Sigmoid colon (tissue), 6 donors: ENCODE measurements at regions not wholly inside any gene's neighbourhood (a gene's known extent, or its start where the extent isn't known, plus 50 kb on each side); places are given as distances from the start of the nearest gene placed in this dataset.

Source experiments
- DNase-seq: peaks from one replicate; pipeline ENCODE4 v3.0.0-alpha.2; 2019
- H3K27ac ChIP-seq, 4 donors: fragments of 200-600 bp; sonication (generic); one replicate each; pipeline ENCODE4 v1.5.1; 2016 to 2019; ENCODE audit warnings: mild to moderate bottlenecking in 1 of 4
- H3K27me3 ChIP-seq, 3 donors: fragments of 200-600 bp; sonication (generic); one replicate each; pipeline ENCODE4 v1.5.1; 2019; ENCODE audit warnings: mild to moderate bottlenecking in 1 of 3
- H3K36me3 ChIP-seq, 4 donors: fragments of 200-600 bp; sonication (generic); one replicate each; pipeline ENCODE4 v1.5.1; 2016 to 2019
- H3K4me1 ChIP-seq, 4 donors: fragments of 200-600 bp; sonication (generic); one replicate each; pipeline ENCODE4 v1.5.1; 2017 to 2019
- H3K4me3 ChIP-seq, 4 donors: fragments of 200-600 bp; sonication (generic); one replicate each; pipeline ENCODE4 v1.5.1; 2017 to 2019; ENCODE audit warnings: mild to moderate bottlenecking in 2 of 4, moderate library complexity in 1 of 4
- H3K9me3 ChIP-seq, 4 donors: fragments of 200-600 bp in 3 of 4; sonication (generic) in 3 of 4; one replicate each; pipeline versions ENCODE4 v1.5.1 to v1.6.1; 2013 to 2019
- CTCF ChIP-seq, 4 experiments: fragments of 450-650 bp in 3 of 4; fragments of 200-600 bp in 1 of 4; IDR thresholded peaks; one replicate each; pipeline ENCODE4 v1.5.1; 2016 to 2019; ENCODE audit warnings: antibody characterized with exemption in 4 of 4, mild to moderate bottlenecking in 3 of 4, moderate library complexity in 2 of 4
- EP300 ChIP-seq, 4 donors: sonication (generic); formaldehyde crosslinking; IDR thresholded peaks; one replicate each; pipeline ENCODE4 v1.6.1; 2017; ENCODE audit warnings: antibody characterized with exemption in 4 of 4
- POLR2A ChIP-seq, 2 donors: fragments of 450-650 bp; IDR thresholded peaks; one replicate each; pipeline ENCODE4 v1.6.1; 2016; ENCODE audit warnings: antibody characterized with exemption in 2 of 2, mild to moderate bottlenecking in 2 of 2, moderate library complexity in 2 of 2
- POLR2AphosphoS5 ChIP-seq, 4 donors: sonication (generic); formaldehyde crosslinking; IDR thresholded peaks; one replicate each; pipeline ENCODE4 v1.6.1; 2017; ENCODE audit warnings: antibody characterized with exemption in 4 of 4
- WGBS, 2 donors: extraction: QIAGEN DNeasy Blood & Tissue Kit; methylation state at CpG; one replicate each; pipeline ENCODE4 v1.1.7; 2013; 5-methylcytosine and 5-hydroxymethylcytosine counted together
- intact Hi-C: fragments of 100-400 bp; cut with DNase I; formaldehyde crosslinking; loops from one replicate; pipeline ENCODE4 v1.15.1; 2023
- donor health status: healthy with polysubstance abuse.
- donor health status: healthy.

GRCh38 chr2:163863073-163863472 lies 127.3 kb upstream of the FIGN start:
- Histone ChIP-seq H3K9me3 (peaks cover 0 to 2% (median 0%) of the 10 kb centered on the region in 4 donors), H3K4me1 (no peaks in the 10 kb centered on the region), H3K36me3 (no peaks in the 10 kb centered on the region), H3K4me3 (no peak overlapping the region), H3K27ac (no peak overlapping the region), H3K27me3 (no peaks in the 10 kb centered on the region)
- DNase-seq, result no peak
- no peak for TF ChIP-seq CTCF (IDR thresholded peaks at IDR 0.05)
- TF ChIP-seq POLR2AphosphoS5 (IDR thresholded peaks at IDR 0.05), result no peak
- no peak for TF ChIP-seq POLR2A (IDR thresholded peaks at IDR 0.05)
- intact Hi-C loops, result no loop called here
- WGBS, 2 donors, result 76 to 87% methylated on average over 3 of the region's 3 CpGs

- intact Hi-C loops, result no loop called here
- Histone ChIP-seq H3K27ac (no peak overlapping the region), H3K4me1 (no peaks in the 10 kb centered on the region), H3K27me3 (no peaks in the 10 kb centered on the region), H3K4me3 (no peak overlapping the region), H3K9me3 (no peaks in the 10 kb centered on the region), H3K36me3 (no peaks in the 10 kb centered on the region)
- TF ChIP-seq POLR2AphosphoS5 (IDR thresholded peaks at IDR 0.05) (no peak), EP300 (IDR thresholded peaks at IDR 0.05) (no peak), POLR2A (IDR thresholded peaks at IDR 0.05) (no peak), CTCF (IDR thresholded peaks at IDR 0.05) (no peak)
- DNase-seq, result no peak
Observed at GRCh38 chr2:163859951-163860350, 124.1 kb upstream of the FIGN start.

GRCh38 chr2:163856941-163857340 lies 121.1 kb upstream of the FIGN start:
- no peak for TF ChIP-seq CTCF (IDR thresholded peaks at IDR 0.05)
- no peak for TF ChIP-seq EP300 (IDR thresholded peaks at IDR 0.05)
- no peak overlapping the region for H3K4me3 ChIP-seq
- WGBS, 2 donors, result 36 to 71% methylated on average over 2 of the region's 2 CpGs
- no peak overlapping the region for H3K27ac ChIP-seq
- H3K9me3 ChIP-seq, result no peaks in the 10 kb centered on the region
- no peak for DNase-seq
- no peaks in the 10 kb centered on the region for H3K36me3 ChIP-seq
- intact Hi-C loops, result no loop called here
- H3K4me1 ChIP-seq, result no peaks in the 10 kb centered on the region
- H3K27me3 ChIP-seq, result no peaks in the 10 kb centered on the region

GRCh38 chr2:163852616-163853015 lies 116.8 kb upstream of the FIGN start:
- intact Hi-C loops, result no loop called here
- Histone ChIP-seq H3K27me3 (no peaks in the 10 kb centered on the region), H3K9me3 (no peaks in the 10 kb centered on the region), H3K36me3 (no peaks in the 10 kb centered on the region), H3K4me3 (no peak overlapping the region), H3K27ac (no peak overlapping the region), H3K4me1 (no peaks in the 10 kb centered on the region)
- WGBS, 2 donors, result 41 to 63% methylated on average over 3 of the region's 3 CpGs
- no peak for DNase-seq
- TF ChIP-seq CTCF (IDR thresholded peaks at IDR 0.05) (no peak), POLR2A (IDR thresholded peaks at IDR 0.05) (no peak), POLR2AphosphoS5 (IDR thresholded peaks at IDR 0.05) (no peak), EP300 (IDR thresholded peaks at IDR 0.05) (no peak)

- TF ChIP-seq POLR2AphosphoS5 (IDR thresholded peaks at IDR 0.05) (no peak), EP300 (IDR thresholded peaks at IDR 0.05) (no peak), CTCF (IDR thresholded peaks at IDR 0.05) (no peak), POLR2A (IDR thresholded peaks at IDR 0.05) (no peak)
- DNase-seq, result no peak
- Histone ChIP-seq H3K4me1 (no peaks in the 10 kb centered on the region), H3K36me3 (no peaks in the 10 kb centered on the region), H3K9me3 (no peaks in the 10 kb centered on the region), H3K27ac (no peak overlapping the region), H3K27me3 (no peaks in the 10 kb centered on the region), H3K4me3 (no peak overlapping the region)
- WGBS, 2 donors, result 69 to 74% methylated on average over 3 of the region's 3 CpGs
- intact Hi-C loops, result no loop called here
Observed at GRCh38 chr2:163849756-163850435, 114.1 kb upstream of the FIGN start.
